GM23248 (cell line): ENCODE measurements at regions not wholly inside any gene's neighbourhood (a gene's known extent, or its start where the extent isn't known, plus 50 kb on each side); places are given as distances from the start of the nearest gene placed in this dataset.
"Not testable (repeated sequence)": the region's sequence is repeated elsewhere in the genome, so short reads cannot be mapped to it uniquely, and the experiment has no call there.

Experiments
- DNase-seq: peaks from one replicate; pipeline ENCODE4 v3.0.0-alpha.2; 2015
- H2AFZ ChIP-seq: fragments of 200-600 bp; sonication (generic); 2 replicates; pipeline ENCODE4 v1.6.1; 2016; ENCODE audit warnings: antibody characterized with exemption
- H3F3A ChIP-seq: fragments of 200-600 bp; sonication (generic); 2 replicates; pipeline ENCODE4 v1.6.1; 2016; ENCODE audit warnings: mild to moderate bottlenecking, antibody characterized with exemption, mixed run types; ENCODE audit not compliant: insufficient read depth
- H3K27ac ChIP-seq: fragments of 200-600 bp; sonication (generic); 2 replicates; pipeline ENCODE4 v1.5.1; 2016; ENCODE audit warnings: mild to moderate bottlenecking
- H3K27me3 ChIP-seq: fragments of 200-600 bp; sonication (generic); replicated peaks from 2 replicates; pipeline ENCODE4 v1.6.1; 2016; ENCODE audit warnings: mild to moderate bottlenecking; ENCODE audit not compliant: insufficient read depth
- H3K36me3 ChIP-seq: fragments of 200-600 bp; sonication (generic); 2 replicates; pipeline ENCODE4 v1.6.1; 2016; ENCODE audit warnings: low read depth, mild to moderate bottlenecking
- H3K4me1 ChIP-seq: fragments of 200-600 bp; sonication (generic); 2 replicates; pipeline ENCODE4 v1.6.1; 2016; ENCODE audit warnings: mild to moderate bottlenecking; ENCODE audit not compliant: insufficient read depth
- H3K4me2 ChIP-seq: fragments of 200-600 bp; sonication (generic); one replicate; pipeline ENCODE4 v1.6.1; 2016; ENCODE audit warnings: mild to moderate bottlenecking; ENCODE audit not compliant: unreplicated experiment
- H3K4me3 ChIP-seq: fragments of 200-600 bp; sonication (generic); 2 replicates; pipeline ENCODE4 v1.5.1; 2016; ENCODE audit warnings: mild to moderate bottlenecking
- H3K79me2 ChIP-seq: fragments of 200-600 bp; sonication (generic); 2 replicates; pipeline ENCODE4 v1.6.1; 2016; ENCODE audit warnings: mild to moderate bottlenecking; ENCODE audit not compliant: insufficient read depth
- H3K9ac ChIP-seq: fragments of 200-600 bp; sonication (generic); 2 replicates; pipeline ENCODE4 v1.6.1; 2016; ENCODE audit warnings: mild to moderate bottlenecking
- H3K9me2 ChIP-seq: fragments of 200-600 bp; sonication (generic); 2 replicates; pipeline ENCODE4 v1.6.1; 2016; ENCODE audit warnings: mixed run types, mild to moderate bottlenecking, moderate library complexity; ENCODE audit not compliant: insufficient read depth
- H3K9me3 ChIP-seq: fragments of 200-600 bp; sonication (generic); one replicate; pipeline ENCODE4 v1.6.1; 2017; ENCODE audit warnings: low read depth
- H4K20me1 ChIP-seq: fragments of 200-600 bp; sonication (generic); 2 replicates; pipeline ENCODE4 v1.6.0; 2016; ENCODE audit not compliant: insufficient read depth
- EZH2 ChIP-seq: fragments of 200-600 bp; sonication (generic); IDR thresholded peaks from 2 replicates; pipeline ENCODE4 v1.6.1; 2018; ENCODE audit warnings: antibody characterized with exemption, mild to moderate bottlenecking; ENCODE audit not compliant: insufficient read depth, poor library complexity, severe bottlenecking
- EZH2phosphoT487 ChIP-seq: fragments of 200-600 bp; sonication (generic); IDR thresholded peaks from 2 replicates; pipeline ENCODE4 v1.6.1; 2018; ENCODE audit warnings: antibody characterized with exemption, moderate library complexity, mild to moderate bottlenecking, low read depth; ENCODE audit not compliant: insufficient read depth
- WGBS, 2 experiments: methylation state at CpG; one replicate each; pipeline ENCODE4 v1.1.6; 2015 to 2017; ENCODE audit warnings: low lambda C conversion rate in 2 of 2, low coverage in 1 of 2; ENCODE audit errors: missing lambda C conversion rate in 2 of 2; 5-methylcytosine and 5-hydroxymethylcytosine counted together
- in situ Hi-C: fragments of 300-500 bp; cut with MboI; formaldehyde crosslinking; loops from 2 replicates; pipeline ENCODE4 v1.15.0; 2020

GRCh38 chr7:26085771-26086170 is 66.2 kb upstream of the NFE2L3 start:
- TF ChIP-seq EZH2phosphoT487 = no peak
- no peak for TF ChIP-seq EZH2
- H3K36me3 ChIP-seq = no peaks in the 10 kb centered on the region
- H3K4me3 ChIP-seq = no peak overlapping the region
- H3K9ac ChIP-seq = no peak overlapping the region
- no peak overlapping the region for H3K27ac ChIP-seq
- H3K9me2 ChIP-seq = no peaks in the 10 kb centered on the region
- no peaks in the 10 kb centered on the region for H3K4me1 ChIP-seq
- 60 to 63% methylated on average over 7 of the region's 7 CpGs for WGBS, 2 experiments
- H3K79me2 ChIP-seq = no peaks in the 10 kb centered on the region
- no peak overlapping the region for H3K4me2 ChIP-seq
- H3K9me3 ChIP-seq = no peaks in the 10 kb centered on the region
- H3F3A ChIP-seq = no peaks in the 10 kb centered on the region
- DNase-seq = no peak
- H3K27me3 ChIP-seq = no peaks in the 10 kb centered on the region; the same call in 1 of the 2 replicates
- no peaks in the 10 kb centered on the region for H4K20me1 ChIP-seq
- no peak overlapping the region for H2AFZ ChIP-seq
- in situ Hi-C loops = loop anchor here (10.0 kb wide), 1 partner anchor 569 kb away; no protein-coding TSS in a partner anchor

DNA sequence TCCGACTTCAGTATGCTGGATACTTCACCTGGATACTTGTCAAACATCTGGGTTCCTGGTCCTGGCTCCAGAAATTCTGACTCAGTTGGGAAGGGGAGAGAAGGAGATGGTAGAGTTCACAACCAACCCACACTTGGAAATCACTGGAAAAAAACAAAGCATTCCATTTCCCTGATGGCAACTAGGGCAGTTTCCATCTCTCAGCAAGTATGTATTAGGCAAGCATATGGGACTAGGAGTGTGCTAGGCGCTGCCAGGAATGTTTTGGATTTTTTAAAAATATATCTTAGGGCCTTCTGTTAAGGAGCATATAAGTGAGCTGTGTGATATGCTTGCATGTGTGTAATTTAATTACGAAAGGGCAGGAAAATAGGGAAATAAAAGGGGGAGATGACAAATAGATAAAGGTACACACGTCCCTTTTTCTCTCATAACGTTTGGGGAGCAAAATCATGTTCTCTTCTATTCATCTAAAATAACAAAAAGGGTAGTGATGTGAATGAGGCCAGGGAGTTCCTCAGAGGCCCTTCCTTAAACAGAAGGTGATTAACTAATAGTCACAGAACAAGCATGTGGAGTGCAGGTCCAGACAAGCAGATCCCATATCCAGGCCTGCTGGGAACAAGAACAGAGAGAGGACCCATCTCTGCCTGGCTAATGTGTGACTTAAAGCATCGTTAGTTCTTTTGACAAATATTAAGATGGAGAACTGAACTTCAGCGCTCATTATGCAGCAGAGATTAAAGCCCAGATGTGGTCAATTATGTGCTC is 64.5 kb upstream of the NFE2L3 start:
- H2AFZ ChIP-seq = no peak overlapping the region
- H3K79me2 ChIP-seq = no peaks in the 10 kb centered on the region
- no peaks in the 10 kb centered on the region for H3F3A ChIP-seq
- H3K4me2 ChIP-seq = no peak overlapping the region
- H3K9me2 ChIP-seq = no peaks in the 10 kb centered on the region
- no peak overlapping the region for H3K9ac ChIP-seq
- DNase-seq = peak; percentile 16
- H3K27me3 ChIP-seq = no peaks in the 10 kb centered on the region; the same call in 1 of the 2 replicates
- H3K36me3 ChIP-seq = no peaks in the 10 kb centered on the region
- in situ Hi-C loops = loop anchor here (10.0 kb wide), 1 partner anchor 567 kb away; no protein-coding TSS in a partner anchor
- WGBS, 2 experiments = 55 to 56% methylated on average over 7 of the region's 7 CpGs
- no peaks in the 10 kb centered on the region for H4K20me1 ChIP-seq
- H3K4me1 ChIP-seq = no peaks in the 10 kb centered on the region
- no peaks in the 10 kb centered on the region for H3K9me3 ChIP-seq
- no peak for TF ChIP-seq EZH2
- no peak overlapping the region for H3K27ac ChIP-seq
- no peak overlapping the region for H3K4me3 ChIP-seq

DNA sequence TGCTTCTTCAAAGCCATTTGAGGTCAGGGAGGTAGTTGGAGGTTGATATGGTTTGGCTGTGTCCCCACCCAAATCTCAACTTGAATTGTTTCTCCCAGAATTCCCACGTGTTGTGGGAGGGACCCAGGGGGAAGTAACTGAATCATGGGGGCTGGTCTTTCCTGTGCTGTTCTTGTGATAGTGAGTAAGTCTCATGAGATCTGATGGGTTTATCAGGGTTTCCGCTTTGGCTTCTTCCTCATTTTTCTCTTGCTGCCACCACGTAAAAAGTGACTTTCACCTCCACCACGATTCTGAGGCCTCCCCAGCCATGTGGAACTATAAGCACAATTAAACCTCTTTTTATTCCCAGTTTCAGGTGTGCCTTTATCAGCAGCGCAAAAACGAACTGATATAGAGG is 62.5 kb upstream of the NFE2L3 start:
- not testable (repeated sequence) for H3K9me2 ChIP-seq, H2AFZ ChIP-seq, H3K36me3 ChIP-seq, H3K4me2 ChIP-seq, H4K20me1 ChIP-seq, H3K4me3 ChIP-seq, H3K27me3 ChIP-seq, H3K27ac ChIP-seq, DNase-seq, H3K9ac ChIP-seq, H3K79me2 ChIP-seq, H3F3A ChIP-seq, H3K9me3 ChIP-seq, H3K4me1 ChIP-seq
- in situ Hi-C loops = loop anchor here (10.0 kb wide), 1 partner anchor 565 kb away; no protein-coding TSS in a partner anchor
- 63 to 67% methylated on average over 6 of the region's 6 CpGs for WGBS, 2 experiments

DNA sequence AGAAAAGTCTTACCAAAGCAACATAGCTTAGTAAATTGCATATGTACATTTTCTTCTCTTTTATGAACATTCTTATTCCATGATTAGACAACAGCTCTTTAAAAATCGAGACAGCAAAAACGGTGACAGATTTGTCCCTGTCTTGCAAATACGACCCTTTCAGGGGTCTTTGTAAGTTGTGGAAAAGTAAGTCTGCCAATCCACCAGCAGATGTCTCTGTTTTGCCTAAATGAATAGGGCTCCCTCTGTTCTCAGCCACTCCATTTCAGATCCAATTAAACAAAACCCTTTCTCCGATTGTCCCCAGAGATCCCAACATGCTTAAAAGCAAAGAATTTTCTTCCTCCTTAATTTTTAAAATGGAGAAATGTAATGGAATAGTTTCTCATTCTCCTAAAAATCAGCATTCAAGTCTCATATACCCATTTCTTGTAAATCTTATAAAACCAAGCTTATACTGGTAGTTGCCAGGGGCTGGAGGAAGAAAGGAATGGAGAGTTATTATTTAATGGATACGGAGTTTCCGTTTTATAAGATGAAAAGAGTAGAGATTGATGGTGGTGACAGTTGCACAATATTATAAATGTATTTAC is 61.0 kb upstream of the NFE2L3 start:
- Histone ChIP-seq H3K27me3 (no peaks in the 10 kb centered on the region), H3K9me2 (no peaks in the 10 kb centered on the region), H3K27ac (no peak overlapping the region), H3K4me1 (no peaks in the 10 kb centered on the region), H3K4me3 (no peak overlapping the region), H3K9me3 (no peaks in the 10 kb centered on the region), H3K4me2 (peak overlapping the region; percentile 41), H3F3A (no peaks in the 10 kb centered on the region), H3K9ac (no peak overlapping the region), H3K36me3 (no peaks in the 10 kb centered on the region), H2AFZ (peak overlapping the region; percentile 47; the same call in 1 of the 2 replicates), H3K79me2 (no peaks in the 10 kb centered on the region), H4K20me1 (no peaks in the 10 kb centered on the region)
- no peak for TF ChIP-seq EZH2phosphoT487
- TF ChIP-seq EZH2 = no peak
- WGBS, 2 experiments = 3 to 7% methylated on average over 6 of the region's 6 CpGs
- peak; percentile 73 for DNase-seq
- in situ Hi-C loops = loop anchor here (10.0 kb wide), 1 partner anchor 274 kb away; no protein-coding TSS in a partner anchor
